HEK293 (cell line): ENCODE measurements at regions not wholly inside any gene's neighbourhood (a gene's known extent, or its start where the extent isn't known, plus 50 kb on each side); places are given as distances from the start of the nearest gene placed in this dataset.

Experiments used
- HOXA7 ChIP-seq: sonication (generic); formaldehyde crosslinking; IDR thresholded peaks from 2 replicates; pipeline ENCODE4 v1.8.1; 2022; ENCODE audit warnings: missing genetic modification reagents, borderline replicate concordance
- ZEB2 ChIP-seq: fragments of 450-650 bp; formaldehyde crosslinking; IDR thresholded peaks from 2 replicates; pipeline ENCODE4 v1.5.1; 2016; ENCODE audit warnings: missing biosample characterization, missing genetic modification characterization
- ZNF133 ChIP-seq: fragments of 450-650 bp; formaldehyde crosslinking; IDR thresholded peaks from 2 replicates; pipeline ENCODE4 v1.5.1; 2016; ENCODE audit warnings: missing biosample characterization, missing genetic modification characterization
- ZNF24 ChIP-seq: fragments of 450-650 bp; formaldehyde crosslinking; IDR thresholded peaks from 2 replicates; pipeline ENCODE4 v1.5.1; 2016; ENCODE audit warnings: missing biosample characterization, missing genetic modification characterization
- ZNF274 ChIP-seq, 2 experiments: fragments of 200-500 bp in 1 of 2; fragments of 450-650 bp in 1 of 2; sonication (Bioruptor generic) in 1 of 2; formaldehyde crosslinking in 1 of 2; IDR thresholded peaks; 2 replicates each; pipeline versions ENCODE4 v1.5.1 to v1.6.1; 2014 to 2016; ENCODE audit warnings: borderline replicate concordance in 1 of 2, inconsistent platforms in 1 of 2, low read length in 1 of 2, missing biosample characterization in 1 of 2, missing genetic modification characterization in 1 of 2
- TF ChIP-seq, protein P1 (sequence below): fragments of 450-650 bp; formaldehyde crosslinking; IDR thresholded peaks from 2 replicates; pipeline ENCODE4 v1.5.1; 2016; ENCODE audit warnings: missing biosample characterization, missing genetic modification characterization

DNA sequence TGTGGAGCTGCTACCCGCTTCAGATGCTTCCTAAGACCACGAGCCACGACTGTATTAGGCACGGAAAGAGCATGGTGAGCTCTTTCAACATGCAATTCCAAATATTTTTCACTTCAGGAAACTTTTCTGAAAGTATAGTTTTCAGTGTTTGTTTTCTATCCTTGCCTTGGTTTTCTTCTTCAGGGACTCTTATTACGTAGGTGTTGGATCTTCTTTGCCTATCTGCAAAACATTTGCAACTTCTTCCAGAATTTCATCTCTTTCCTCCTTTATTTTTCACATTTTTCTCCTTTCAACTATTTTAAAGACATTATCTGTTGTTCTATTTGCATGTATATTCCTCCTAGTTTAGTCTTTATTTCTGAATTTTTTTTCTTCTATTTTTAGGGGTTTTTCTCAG lies 148.9 kb upstream of the LSM14A start:
- TF ChIP-seq ZNF24 (tag by site-specific recombination) (no peak), ZNF133 (tag by site-specific recombination) (peak; percentile 100), ZNF274 (IDR thresholded peaks at IDR 0.05; ENCODE audit: low read length) (no peak), ZNF274 (tag by site-specific recombination; IDR thresholded peaks at IDR 0.05; ENCODE audit: borderline replicate concordance) (no peak), ZEB2 (tag by site-specific recombination) (no peak), HOXA7 (CRISPR knock-in tag) (no peak)
- TF ChIP-seq, protein P1, sequence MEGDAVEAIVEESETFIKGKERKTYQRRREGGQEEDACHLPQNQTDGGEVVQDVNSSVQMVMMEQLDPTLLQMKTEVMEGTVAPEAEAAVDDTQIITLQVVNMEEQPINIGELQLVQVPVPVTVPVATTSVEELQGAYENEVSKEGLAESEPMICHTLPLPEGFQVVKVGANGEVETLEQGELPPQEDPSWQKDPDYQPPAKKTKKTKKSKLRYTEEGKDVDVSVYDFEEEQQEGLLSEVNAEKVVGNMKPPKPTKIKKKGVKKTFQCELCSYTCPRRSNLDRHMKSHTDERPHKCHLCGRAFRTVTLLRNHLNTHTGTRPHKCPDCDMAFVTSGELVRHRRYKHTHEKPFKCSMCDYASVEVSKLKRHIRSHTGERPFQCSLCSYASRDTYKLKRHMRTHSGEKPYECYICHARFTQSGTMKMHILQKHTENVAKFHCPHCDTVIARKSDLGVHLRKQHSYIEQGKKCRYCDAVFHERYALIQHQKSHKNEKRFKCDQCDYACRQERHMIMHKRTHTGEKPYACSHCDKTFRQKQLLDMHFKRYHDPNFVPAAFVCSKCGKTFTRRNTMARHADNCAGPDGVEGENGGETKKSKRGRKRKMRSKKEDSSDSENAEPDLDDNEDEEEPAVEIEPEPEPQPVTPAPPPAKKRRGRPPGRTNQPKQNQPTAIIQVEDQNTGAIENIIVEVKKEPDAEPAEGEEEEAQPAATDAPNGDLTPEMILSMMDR (tag by site-specific recombination) = no peak
